Body of pancreas (tissue), 4 donors: ENCODE measurements at regions not wholly inside any gene's neighbourhood (a gene's known extent, or its start where the extent isn't known, plus 50 kb on each side); places are given as distances from the start of the nearest gene placed in this dataset.

Experiments used
- ATAC-seq: fragments of 150-250 bp; one replicate; pipeline ENCODE4 v1.9.1; 2016
- DNase-seq, 4 donors: peaks; one replicate each; pipeline ENCODE4 v3.0.0-alpha.2; 2019
- H3K27ac ChIP-seq, 4 donors: fragments of 200-600 bp; sonication (generic); 1 replicate in 3 of 4; 2 replicates in 1 of 4; pipeline versions ENCODE4 v1.5.1 to v1.6.1; 2016 to 2019; ENCODE audit warnings: mild to moderate bottlenecking in 1 of 4, mixed read lengths in 1 of 4, moderate library complexity in 1 of 4
- H3K27me3 ChIP-seq, 2 donors: fragments of 200-600 bp; sonication (generic); one replicate each; pipeline ENCODE4 v1.6.0; 2016; ENCODE audit warnings: mild to moderate bottlenecking in 1 of 2
- H3K36me3 ChIP-seq, 2 donors: fragments of 200-600 bp; sonication (generic); replicated peaks in 1 of 2; 2 replicates each; pipeline ENCODE4 v1.5.1; 2016; ENCODE audit warnings: low read depth in 2 of 2; ENCODE audit not compliant: insufficient read depth in 1 of 2
- H3K4me1 ChIP-seq: fragments of 200-600 bp; sonication (generic); one replicate; pipeline ENCODE4 v1.6.0; 2016
- H3K4me3 ChIP-seq, 2 donors: fragments of 200-600 bp; sonication (generic); 1 replicate in 1 of 2; 2 replicates in 1 of 2; pipeline ENCODE4 v1.5.1; 2016 to 2019
- H3K9me3 ChIP-seq, 3 donors: fragments of 200-600 bp; sonication (generic); 1 replicate in 2 of 3; 2 replicates in 1 of 3; pipeline ENCODE4 v1.5.1; 2016
- POLR2A ChIP-seq, 3 donors: fragments of 450-650 bp; IDR thresholded peaks; one replicate each; pipeline ENCODE4 v1.6.1; 2016; ENCODE audit warnings: antibody characterized with exemption in 3 of 3, mild to moderate bottlenecking in 2 of 3
- WGBS, 2 donors: methylation state at CpG; one replicate each; pipeline ENCODE4 v1.1.5; 2017; 5-methylcytosine and 5-hydroxymethylcytosine counted together
- intact Hi-C: fragments of 100-400 bp; cut with DNase I; formaldehyde crosslinking; loops from one replicate; pipeline ENCODE4 v1.15.1; 2023
- TF ChIP-seq, protein P1 (sequence below), 7 experiments: fragments of 450-650 bp in 4 of 7; fragments of 200-600 bp in 3 of 7; sonication (generic) in 3 of 7; IDR thresholded peaks; one replicate each; pipeline ENCODE4 v1.5.1; 2016 to 2019; ENCODE audit warnings: antibody characterized with exemption in 7 of 7

DNA sequence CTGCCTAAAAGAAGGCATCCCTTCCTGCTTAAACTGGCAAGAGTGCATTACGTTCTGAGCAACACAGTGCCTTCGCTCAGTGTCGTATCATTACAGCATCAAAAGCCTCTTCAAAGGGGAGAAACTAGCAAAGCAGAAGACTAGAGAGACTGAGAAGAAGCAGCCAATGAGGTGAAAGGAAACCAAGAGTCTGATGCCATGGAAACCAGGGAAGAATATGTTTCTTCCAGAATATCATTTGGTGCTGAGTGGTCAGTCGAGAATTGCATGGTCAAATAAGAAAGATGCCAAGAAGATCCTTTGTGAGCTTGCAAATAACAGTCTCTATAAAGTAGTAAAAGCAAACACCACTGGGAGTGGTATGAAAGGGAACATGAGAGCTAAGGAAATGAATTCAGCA lies 312.1 kb upstream of the CHST9 start:
- Histone ChIP-seq H3K4me1 (no peaks in the 10 kb centered on the region), H3K27ac (no peak overlapping the region), H3K36me3 (no peaks in the 10 kb centered on the region), H3K27me3 (no peaks in the 10 kb centered on the region), H3K4me3 (no peak overlapping the region), H3K9me3 (no peaks in the 10 kb centered on the region)
- no peak for DNase-seq
- 73 to 77% methylated on average over 4 of the region's 4 CpGs for WGBS, 2 donors
- intact Hi-C loops, result no loop called here
- TF ChIP-seq POLR2A (IDR thresholded peaks at IDR 0.05), result no peak
- TF ChIP-seq, protein P1, sequence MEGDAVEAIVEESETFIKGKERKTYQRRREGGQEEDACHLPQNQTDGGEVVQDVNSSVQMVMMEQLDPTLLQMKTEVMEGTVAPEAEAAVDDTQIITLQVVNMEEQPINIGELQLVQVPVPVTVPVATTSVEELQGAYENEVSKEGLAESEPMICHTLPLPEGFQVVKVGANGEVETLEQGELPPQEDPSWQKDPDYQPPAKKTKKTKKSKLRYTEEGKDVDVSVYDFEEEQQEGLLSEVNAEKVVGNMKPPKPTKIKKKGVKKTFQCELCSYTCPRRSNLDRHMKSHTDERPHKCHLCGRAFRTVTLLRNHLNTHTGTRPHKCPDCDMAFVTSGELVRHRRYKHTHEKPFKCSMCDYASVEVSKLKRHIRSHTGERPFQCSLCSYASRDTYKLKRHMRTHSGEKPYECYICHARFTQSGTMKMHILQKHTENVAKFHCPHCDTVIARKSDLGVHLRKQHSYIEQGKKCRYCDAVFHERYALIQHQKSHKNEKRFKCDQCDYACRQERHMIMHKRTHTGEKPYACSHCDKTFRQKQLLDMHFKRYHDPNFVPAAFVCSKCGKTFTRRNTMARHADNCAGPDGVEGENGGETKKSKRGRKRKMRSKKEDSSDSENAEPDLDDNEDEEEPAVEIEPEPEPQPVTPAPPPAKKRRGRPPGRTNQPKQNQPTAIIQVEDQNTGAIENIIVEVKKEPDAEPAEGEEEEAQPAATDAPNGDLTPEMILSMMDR (IDR thresholded peaks at IDR 0.05), result no peak
- ATAC-seq, result no peak

DNA sequence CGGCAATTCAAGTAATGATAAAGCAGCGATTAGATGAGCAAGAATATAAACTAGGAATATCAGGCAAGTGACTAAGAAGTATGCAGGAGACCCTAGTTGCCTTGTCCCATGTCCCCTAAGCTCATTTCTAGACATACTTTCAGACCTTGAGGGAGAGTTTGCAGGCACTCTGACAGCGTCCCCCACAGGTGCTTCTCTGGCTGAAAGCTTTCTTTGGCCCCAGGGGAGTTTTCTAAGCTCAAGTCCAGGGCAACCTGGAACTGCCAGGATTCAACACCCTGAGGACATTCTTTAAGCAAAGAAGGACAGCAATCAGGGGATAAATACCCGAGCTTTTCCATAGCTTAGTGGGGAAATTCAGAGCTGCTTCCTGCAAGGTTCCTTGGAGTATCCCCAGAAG lies 308.1 kb upstream of the CHST9 start:
- H3K9me3 ChIP-seq, result no peaks in the 10 kb centered on the region
- H3K4me1 ChIP-seq, result no peaks in the 10 kb centered on the region
- 56 to 61% methylated on average over 4 of the region's 4 CpGs for WGBS, 2 donors
- intact Hi-C loops, result no loop called here
- no peak overlapping the region for H3K4me3 ChIP-seq
- no peak for ATAC-seq
- DNase-seq, result no peak
- no peaks in the 10 kb centered on the region for H3K36me3 ChIP-seq
- TF ChIP-seq, protein P1 (IDR thresholded peaks at IDR 0.05), result no peak
- no peak for TF ChIP-seq POLR2A (IDR thresholded peaks at IDR 0.05)
- no peaks in the 10 kb centered on the region for H3K27me3 ChIP-seq
- no peak overlapping the region for H3K27ac ChIP-seq

DNA sequence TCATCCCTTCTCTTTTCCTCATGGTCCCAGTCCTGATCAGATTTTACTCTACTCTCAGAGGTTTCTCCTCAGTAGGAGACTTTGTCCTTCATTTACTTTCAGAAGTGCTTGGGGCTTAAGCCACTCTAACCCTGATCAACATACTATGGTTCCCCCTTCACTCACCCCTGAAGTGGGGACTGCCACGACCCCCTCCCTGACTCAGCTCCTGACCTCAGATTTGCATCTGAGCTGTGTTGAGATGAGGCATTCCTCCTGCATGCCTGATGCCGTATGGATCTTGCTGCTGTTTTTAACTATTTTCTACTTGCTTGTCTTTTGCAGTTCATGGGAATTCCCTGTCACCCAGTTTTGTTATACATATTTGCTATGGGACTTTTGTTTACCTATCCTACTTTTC lies 306.7 kb upstream of the CHST9 start:
- Histone ChIP-seq H3K27ac (no peak overlapping the region), H3K4me1 (no peaks in the 10 kb centered on the region), H3K36me3 (no peaks in the 10 kb centered on the region), H3K9me3 (no peaks in the 10 kb centered on the region), H3K4me3 (no peak overlapping the region), H3K27me3 (no peaks in the 10 kb centered on the region)
- 38 to 49% methylated on average over 2 of the region's 2 CpGs for WGBS, 2 donors
- ATAC-seq, result no peak
- DNase-seq, result no peak
- intact Hi-C loops, result no loop called here
- TF ChIP-seq, protein P1 (IDR thresholded peaks at IDR 0.05), result no peak
- TF ChIP-seq POLR2A (IDR thresholded peaks at IDR 0.05), result no peak

DNA sequence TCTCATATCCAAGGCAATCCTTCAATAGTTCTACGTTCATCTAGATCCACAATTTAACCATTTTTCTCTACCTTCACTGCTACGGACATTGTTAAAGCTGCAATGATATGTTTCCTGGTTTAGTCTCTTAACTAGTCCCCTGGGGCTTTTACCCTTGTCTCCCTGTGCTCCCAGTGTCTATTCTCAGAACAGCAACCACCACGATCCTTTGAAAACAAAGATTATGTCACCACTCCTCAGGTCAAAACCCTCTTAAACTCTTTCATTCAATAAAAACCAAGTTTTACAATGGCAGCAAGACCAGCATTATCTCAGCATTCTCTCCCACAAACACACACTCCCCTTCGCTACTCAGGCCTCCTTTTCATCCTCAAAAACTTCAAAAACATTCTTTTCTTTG lies 298.2 kb upstream of the CHST9 start:
- no peaks in the 10 kb centered on the region for H3K27me3 ChIP-seq
- H3K27ac ChIP-seq, result no peak overlapping the region
- H3K36me3 ChIP-seq, result no peaks in the 10 kb centered on the region
- 62 to 67% methylated on average over 4 of the region's 4 CpGs for WGBS, 2 donors
- no peak overlapping the region for H3K4me3 ChIP-seq
- H3K9me3 ChIP-seq, result no peaks in the 10 kb centered on the region
- TF ChIP-seq, protein P1 (IDR thresholded peaks at IDR 0.05), result no peak
- no peak for TF ChIP-seq POLR2A (IDR thresholded peaks at IDR 0.05)
- H3K4me1 ChIP-seq, result no peaks in the 10 kb centered on the region
- intact Hi-C loops, result no loop called here
- ATAC-seq, result no peak
- no peak for DNase-seq

DNA sequence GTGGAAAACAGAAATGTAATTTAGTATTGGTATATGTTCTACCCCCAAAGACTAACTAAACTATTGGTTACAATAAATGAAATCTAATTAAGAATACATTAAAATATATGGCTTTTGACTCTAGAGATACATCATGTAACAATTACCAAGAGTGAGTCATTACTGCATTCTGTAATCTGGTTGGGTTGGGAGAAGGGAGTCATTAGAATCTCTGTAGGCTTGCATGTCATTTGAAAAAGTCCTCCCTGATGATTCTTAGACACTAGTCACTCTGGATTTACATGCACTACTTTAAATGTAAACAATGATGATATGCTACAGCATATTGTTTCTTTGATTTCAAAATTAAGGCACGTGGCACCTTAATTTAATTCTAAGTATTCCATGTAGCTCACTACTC lies 293.4 kb upstream of the CHST9 start:
- DNase-seq (no peak), ATAC-seq (no peak)
- no peak overlapping the region for H3K4me3 ChIP-seq
- H3K27me3 ChIP-seq, result no peaks in the 10 kb centered on the region
- no peaks in the 10 kb centered on the region for H3K9me3 ChIP-seq
- intact Hi-C loops, result no loop called here
- TF ChIP-seq, protein P1 (IDR thresholded peaks at IDR 0.05), result no peak
- TF ChIP-seq POLR2A (IDR thresholded peaks at IDR 0.05), result no peak
- H3K36me3 ChIP-seq, result no peaks in the 10 kb centered on the region
- peaks cover 3% of the 10 kb centered on the region for H3K4me1 ChIP-seq
- WGBS, 2 donors, result 0% methylated on average over 1 of the region's 1 CpG
- H3K27ac ChIP-seq, result no peak overlapping the region
